ENCODE measurements at regions not wholly inside any gene's neighbourhood (a gene's known extent, or its start where the extent isn't known, plus 50 kb on each side); places are given as distances from the start of the nearest gene placed in this dataset.

DNA sequence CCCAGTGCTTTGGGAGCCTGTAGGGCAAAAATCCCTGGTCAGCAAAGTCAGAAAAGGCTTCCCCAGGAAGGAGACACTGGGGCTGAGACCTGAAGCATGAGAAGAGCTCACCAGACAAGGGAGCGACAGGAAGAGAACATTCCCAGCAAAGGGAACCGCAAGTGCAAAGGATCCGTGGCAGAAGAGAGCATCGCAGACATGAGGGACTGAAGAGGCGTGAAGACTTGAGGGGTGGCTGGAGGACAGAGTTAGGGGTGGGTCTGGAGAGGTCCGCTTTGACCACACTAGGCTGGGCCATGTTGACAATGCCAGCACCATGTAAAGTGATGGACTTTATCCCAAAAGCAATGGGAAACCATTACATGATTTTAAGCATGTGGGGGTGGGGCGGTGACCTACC is 128.1 kb upstream of the IRX3 start:
- no peaks in the 10 kb centered on the region for H3K36me3 ChIP-seq (ENCODE audit: insufficient read depth, low read length)

DNA sequence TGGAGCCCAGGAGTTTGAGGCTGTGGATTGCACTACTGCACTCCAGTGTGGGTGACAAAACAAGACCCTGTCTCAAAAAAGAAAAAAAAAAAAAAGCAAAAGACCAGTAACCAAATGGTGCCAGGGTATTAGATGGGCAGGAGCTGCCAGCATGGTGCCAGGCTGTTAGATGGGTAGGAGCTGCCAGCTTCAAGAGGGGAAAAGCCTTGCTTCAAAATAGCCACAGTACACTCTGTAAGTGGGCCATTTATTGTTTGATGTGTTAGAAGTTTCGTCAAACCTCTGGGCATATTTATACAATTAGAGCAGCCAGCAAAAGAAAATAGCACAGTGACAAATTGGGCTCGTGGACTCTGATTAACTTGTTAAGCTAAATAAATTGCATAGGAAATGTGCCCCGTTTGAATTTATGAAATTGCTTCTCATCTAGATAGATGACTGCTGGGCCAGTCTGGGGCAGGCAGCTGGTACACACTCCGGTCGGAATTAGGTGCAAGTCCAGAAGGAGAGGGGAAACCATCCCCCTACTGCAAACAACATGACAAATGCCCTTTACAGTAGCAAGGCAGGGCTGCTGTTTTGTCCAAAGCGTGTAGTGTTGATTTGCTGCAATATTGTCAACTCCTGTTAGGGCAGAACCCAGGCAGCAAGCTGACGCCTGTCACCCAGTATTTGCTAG is 126.3 kb upstream of the IRX3 start:
- Histone ChIP-seq H3K27ac (ENCODE audit: low read length) (no peak overlapping the region), H3K4me3 (ENCODE audit: low read length) (no peak overlapping the region), H4K20me1 (ENCODE audit: insufficient read depth) (no peaks in the 10 kb centered on the region), H3K27me3 (ENCODE audit: insufficient read depth, low read depth, low read length) (peaks cover 7% of the 10 kb centered on the region), H3K9me3 (ENCODE audit: low read length) (no peaks in the 10 kb centered on the region), H3F3A (ENCODE audit: insufficient read depth, low read length, poor library complexity, severe bottlenecking) (no peaks in the 10 kb centered on the region), H3K9me2 (ENCODE audit: insufficient read depth, low read length) (no peaks in the 10 kb centered on the region), H3K9ac (ENCODE audit: low read length) (no peak overlapping the region), H3K36me3 (ENCODE audit: insufficient read depth, low read length) (no peaks in the 10 kb centered on the region), H3K79me2 (replicated peaks; ENCODE audit: insufficient read depth, low read length) (no peaks in the 10 kb centered on the region), H2AFZ (ENCODE audit: low read depth, low read length) (no peak overlapping the region), H3K4me2 (ENCODE audit: low read length) (no peak overlapping the region)
- TF ChIP-seq EP300 (conservative IDR thresholded peaks at IDR 0.05; ENCODE audit: poor library complexity, severe bottlenecking) = no peak
- TF ChIP-seq RAD21 (conservative IDR thresholded peaks at IDR 0.05) = no peak
- TF ChIP-seq POLR2AphosphoS5 (IDR thresholded peaks at IDR 0.05) = no peak
- TF ChIP-seq SMC3 (conservative IDR thresholded peaks at IDR 0.05; ENCODE audit: poor library complexity) = no peak

More for the DNA sequence above, 128.1 kb upstream of the IRX3 start:
- H3K4me3 ChIP-seq (ENCODE audit: low read length) = no peak overlapping the region
- H3F3A ChIP-seq (ENCODE audit: insufficient read depth, low read length, poor library complexity, severe bottlenecking) = no peaks in the 10 kb centered on the region
- H3K4me2 ChIP-seq (ENCODE audit: low read length) = no peak overlapping the region
- H2AFZ ChIP-seq (ENCODE audit: low read depth, low read length) = no peak overlapping the region
- no peak overlapping the region for H3K9ac ChIP-seq (ENCODE audit: low read length)
- peaks cover 7% of the 10 kb centered on the region for H3K27me3 ChIP-seq (ENCODE audit: insufficient read depth, low read depth, low read length)
- no peak for TF ChIP-seq RAD21 (conservative IDR thresholded peaks at IDR 0.05)
- TF ChIP-seq MXI1 (conservative IDR thresholded peaks at IDR 0.05; ENCODE audit: poor library complexity, severe bottlenecking) = no peak
- TF ChIP-seq, protein P1, sequence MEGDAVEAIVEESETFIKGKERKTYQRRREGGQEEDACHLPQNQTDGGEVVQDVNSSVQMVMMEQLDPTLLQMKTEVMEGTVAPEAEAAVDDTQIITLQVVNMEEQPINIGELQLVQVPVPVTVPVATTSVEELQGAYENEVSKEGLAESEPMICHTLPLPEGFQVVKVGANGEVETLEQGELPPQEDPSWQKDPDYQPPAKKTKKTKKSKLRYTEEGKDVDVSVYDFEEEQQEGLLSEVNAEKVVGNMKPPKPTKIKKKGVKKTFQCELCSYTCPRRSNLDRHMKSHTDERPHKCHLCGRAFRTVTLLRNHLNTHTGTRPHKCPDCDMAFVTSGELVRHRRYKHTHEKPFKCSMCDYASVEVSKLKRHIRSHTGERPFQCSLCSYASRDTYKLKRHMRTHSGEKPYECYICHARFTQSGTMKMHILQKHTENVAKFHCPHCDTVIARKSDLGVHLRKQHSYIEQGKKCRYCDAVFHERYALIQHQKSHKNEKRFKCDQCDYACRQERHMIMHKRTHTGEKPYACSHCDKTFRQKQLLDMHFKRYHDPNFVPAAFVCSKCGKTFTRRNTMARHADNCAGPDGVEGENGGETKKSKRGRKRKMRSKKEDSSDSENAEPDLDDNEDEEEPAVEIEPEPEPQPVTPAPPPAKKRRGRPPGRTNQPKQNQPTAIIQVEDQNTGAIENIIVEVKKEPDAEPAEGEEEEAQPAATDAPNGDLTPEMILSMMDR (IDR thresholded peaks at IDR 0.05; ENCODE audit: poor library complexity, severe bottlenecking) = no peak
- no peak for TF ChIP-seq EZH2 (IDR thresholded peaks at IDR 0.05; ENCODE audit: borderline replicate concordance, insufficient read depth, low read length, poor library complexity, severe bottlenecking)
- TF ChIP-seq, protein P2, sequence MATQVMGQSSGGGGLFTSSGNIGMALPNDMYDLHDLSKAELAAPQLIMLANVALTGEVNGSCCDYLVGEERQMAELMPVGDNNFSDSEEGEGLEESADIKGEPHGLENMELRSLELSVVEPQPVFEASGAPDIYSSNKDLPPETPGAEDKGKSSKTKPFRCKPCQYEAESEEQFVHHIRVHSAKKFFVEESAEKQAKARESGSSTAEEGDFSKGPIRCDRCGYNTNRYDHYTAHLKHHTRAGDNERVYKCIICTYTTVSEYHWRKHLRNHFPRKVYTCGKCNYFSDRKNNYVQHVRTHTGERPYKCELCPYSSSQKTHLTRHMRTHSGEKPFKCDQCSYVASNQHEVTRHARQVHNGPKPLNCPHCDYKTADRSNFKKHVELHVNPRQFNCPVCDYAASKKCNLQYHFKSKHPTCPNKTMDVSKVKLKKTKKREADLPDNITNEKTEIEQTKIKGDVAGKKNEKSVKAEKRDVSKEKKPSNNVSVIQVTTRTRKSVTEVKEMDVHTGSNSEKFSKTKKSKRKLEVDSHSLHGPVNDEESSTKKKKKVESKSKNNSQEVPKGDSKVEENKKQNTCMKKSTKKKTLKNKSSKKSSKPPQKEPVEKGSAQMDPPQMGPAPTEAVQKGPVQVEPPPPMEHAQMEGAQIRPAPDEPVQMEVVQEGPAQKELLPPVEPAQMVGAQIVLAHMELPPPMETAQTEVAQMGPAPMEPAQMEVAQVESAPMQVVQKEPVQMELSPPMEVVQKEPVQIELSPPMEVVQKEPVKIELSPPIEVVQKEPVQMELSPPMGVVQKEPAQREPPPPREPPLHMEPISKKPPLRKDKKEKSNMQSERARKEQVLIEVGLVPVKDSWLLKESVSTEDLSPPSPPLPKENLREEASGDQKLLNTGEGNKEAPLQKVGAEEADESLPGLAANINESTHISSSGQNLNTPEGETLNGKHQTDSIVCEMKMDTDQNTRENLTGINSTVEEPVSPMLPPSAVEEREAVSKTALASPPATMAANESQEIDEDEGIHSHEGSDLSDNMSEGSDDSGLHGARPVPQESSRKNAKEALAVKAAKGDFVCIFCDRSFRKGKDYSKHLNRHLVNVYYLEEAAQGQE (IDR thresholded peaks at IDR 0.05; ENCODE audit: borderline replicate concordance) = no peak
- no peak for TF ChIP-seq TAF1 (IDR thresholded peaks at IDR 0.05; ENCODE audit: low read depth)
- no peak for TF ChIP-seq SMC3 (conservative IDR thresholded peaks at IDR 0.05; ENCODE audit: poor library complexity)
- no peak for TF ChIP-seq POLR2AphosphoS5 (IDR thresholded peaks at IDR 0.05)
- no peak for TF ChIP-seq EP300 (conservative IDR thresholded peaks at IDR 0.05; ENCODE audit: poor library complexity, severe bottlenecking)
- no peak overlapping the region for H3K27ac ChIP-seq (ENCODE audit: low read length)
- no peaks in the 10 kb centered on the region for H3K79me2 ChIP-seq (replicated peaks; ENCODE audit: insufficient read depth, low read length)
- no peaks in the 10 kb centered on the region for H3K9me2 ChIP-seq (ENCODE audit: insufficient read depth, low read length)
- H4K20me1 ChIP-seq (ENCODE audit: insufficient read depth) = no peaks in the 10 kb centered on the region
- no peaks in the 10 kb centered on the region for H3K9me3 ChIP-seq (ENCODE audit: low read length)
